ENCODE measurements at regions not wholly inside any gene's neighbourhood (a gene's known extent, or its start where the extent isn't known, plus 50 kb on each side); places are given as distances from the start of the nearest gene placed in this dataset.

- no peak for TF ChIP-seq CTCF (IDR thresholded peaks at IDR 0.05)
- no peak for TF ChIP-seq POLR2AphosphoS5 (IDR thresholded peaks at IDR 0.05)
Observed at GRCh38 chr2:181788897-181789555, 102.5 kb upstream of the ITPRID2 start.

All from upper lobe of left lung (tissue), 4 donors.